ENCODE measurements at regions not wholly inside any gene's neighbourhood (a gene's known extent, or its start where the extent isn't known, plus 50 kb on each side); places are given as distances from the start of the nearest gene placed in this dataset.

GRCh38 chr9:13552606-13553215 is 273.2 kb upstream of the MPDZ start:
- no peak overlapping the region for H3K4me3 ChIP-seq (ENCODE audit: low read depth, low read length)
- TF ChIP-seq, protein P1, sequence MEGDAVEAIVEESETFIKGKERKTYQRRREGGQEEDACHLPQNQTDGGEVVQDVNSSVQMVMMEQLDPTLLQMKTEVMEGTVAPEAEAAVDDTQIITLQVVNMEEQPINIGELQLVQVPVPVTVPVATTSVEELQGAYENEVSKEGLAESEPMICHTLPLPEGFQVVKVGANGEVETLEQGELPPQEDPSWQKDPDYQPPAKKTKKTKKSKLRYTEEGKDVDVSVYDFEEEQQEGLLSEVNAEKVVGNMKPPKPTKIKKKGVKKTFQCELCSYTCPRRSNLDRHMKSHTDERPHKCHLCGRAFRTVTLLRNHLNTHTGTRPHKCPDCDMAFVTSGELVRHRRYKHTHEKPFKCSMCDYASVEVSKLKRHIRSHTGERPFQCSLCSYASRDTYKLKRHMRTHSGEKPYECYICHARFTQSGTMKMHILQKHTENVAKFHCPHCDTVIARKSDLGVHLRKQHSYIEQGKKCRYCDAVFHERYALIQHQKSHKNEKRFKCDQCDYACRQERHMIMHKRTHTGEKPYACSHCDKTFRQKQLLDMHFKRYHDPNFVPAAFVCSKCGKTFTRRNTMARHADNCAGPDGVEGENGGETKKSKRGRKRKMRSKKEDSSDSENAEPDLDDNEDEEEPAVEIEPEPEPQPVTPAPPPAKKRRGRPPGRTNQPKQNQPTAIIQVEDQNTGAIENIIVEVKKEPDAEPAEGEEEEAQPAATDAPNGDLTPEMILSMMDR (IDR thresholded peaks at IDR 0.05; ENCODE audit: low read depth, low read length) = no peak

DNA sequence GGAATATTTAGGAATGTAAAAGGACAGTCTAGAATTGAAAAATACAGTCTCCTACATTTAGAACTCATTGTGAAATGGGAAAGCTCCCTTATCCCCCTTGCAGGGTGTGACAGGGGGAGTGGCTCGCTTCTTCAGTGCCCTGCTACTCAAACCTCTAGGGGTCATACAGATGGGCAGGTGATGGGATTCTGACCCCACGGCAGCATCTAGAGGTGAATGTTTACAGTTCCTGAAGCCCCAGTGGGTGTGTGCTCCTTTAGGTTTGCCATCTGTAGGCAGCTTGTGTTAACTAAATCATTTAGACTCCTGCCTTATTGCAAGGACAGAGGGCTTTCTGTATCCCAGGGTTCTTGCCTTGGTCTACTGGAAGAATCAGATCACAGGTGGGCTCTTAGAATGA is 271.0 kb upstream of the MPDZ start:
- no peak overlapping the region for H3K4me3 ChIP-seq (ENCODE audit: low read depth, low read length)
- TF ChIP-seq, protein P1 (IDR thresholded peaks at IDR 0.05; ENCODE audit: low read depth, low read length) = no peak

- TF ChIP-seq, protein P1 (IDR thresholded peaks at IDR 0.05; ENCODE audit: low read depth, low read length) = no peak
- H3K4me3 ChIP-seq (ENCODE audit: low read depth, low read length) = no peak overlapping the region
These were observed 269.0 kb upstream of the MPDZ start for GRCh38 chr9:13548535-13548934.

- no peak overlapping the region for H3K4me3 ChIP-seq (ENCODE audit: low read depth, low read length)
- TF ChIP-seq, protein P1 (IDR thresholded peaks at IDR 0.05; ENCODE audit: low read depth, low read length) = no peak
These were observed 255.6 kb upstream of the MPDZ start for GRCh38 chr9:13535141-13535540.

DNA sequence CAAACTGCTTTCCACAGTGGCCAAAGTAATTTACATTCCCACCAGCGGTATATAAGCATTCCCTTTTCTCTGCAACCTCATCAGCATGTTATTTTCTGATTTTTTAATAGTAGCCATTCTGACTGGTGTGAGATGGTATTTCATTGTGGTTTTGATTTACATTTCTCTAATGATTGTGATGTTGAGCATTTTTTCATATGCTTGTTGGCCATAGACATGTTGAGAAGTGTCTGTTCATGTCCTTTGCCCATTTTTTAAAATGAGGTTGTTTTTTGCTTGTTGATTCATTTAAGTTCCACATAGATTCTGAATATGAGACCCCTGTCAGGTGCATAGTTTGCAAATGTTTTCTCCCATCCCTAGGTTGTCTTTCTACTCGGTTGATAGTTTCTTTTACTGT is 254.5 kb upstream of the MPDZ start:
- H3K4me3 ChIP-seq (ENCODE audit: low read depth, low read length) = no peak overlapping the region
- TF ChIP-seq, protein P1 (IDR thresholded peaks at IDR 0.05; ENCODE audit: low read depth, low read length) = no peak

- TF ChIP-seq, protein P1 (IDR thresholded peaks at IDR 0.05; ENCODE audit: low read depth, low read length) = no peak
- H3K4me3 ChIP-seq (ENCODE audit: low read depth, low read length) = no peak overlapping the region
These were observed 252.9 kb upstream of the MPDZ start for GRCh38 chr9:13532407-13532806.

DNA sequence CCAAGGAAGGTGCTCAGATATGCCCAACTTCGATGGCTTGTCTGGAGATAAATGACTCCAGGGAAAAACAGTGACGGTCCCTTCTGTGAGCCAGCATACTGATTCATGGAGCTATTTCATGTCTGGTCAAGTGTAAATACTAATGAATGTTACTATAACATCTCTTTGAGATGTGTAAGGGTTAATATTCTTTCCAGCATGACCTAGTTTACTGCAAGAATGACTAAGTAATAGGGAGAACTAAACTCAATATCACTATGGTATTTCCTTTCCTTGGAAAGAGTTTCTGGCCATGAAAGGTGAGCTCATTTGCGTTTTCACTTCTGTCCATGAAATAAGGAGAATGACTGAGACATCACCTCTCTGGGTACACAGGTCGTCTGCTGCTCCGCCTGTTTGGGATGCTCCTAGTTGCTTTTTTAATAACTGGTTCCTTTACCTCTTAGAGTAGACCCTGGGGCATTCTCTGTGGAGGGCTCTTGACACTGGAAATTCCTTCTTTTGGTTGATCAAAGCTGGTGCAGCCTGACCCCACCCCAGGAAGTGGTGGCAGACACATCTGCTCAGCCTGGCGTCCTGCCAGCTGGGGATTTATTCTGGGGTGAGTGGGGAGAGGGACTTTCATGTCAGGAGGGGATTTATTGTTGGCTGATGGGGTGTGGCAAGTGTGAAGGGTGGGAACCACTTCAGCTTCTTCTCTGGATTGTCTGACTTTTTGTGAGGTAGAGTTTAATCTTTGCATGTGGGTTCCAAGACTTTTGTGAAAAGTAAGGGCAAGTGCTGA is 250.0 kb upstream of the MPDZ start:
- TF ChIP-seq, protein P1 (IDR thresholded peaks at IDR 0.05; ENCODE audit: low read depth, low read length) = no peak
- H3K4me3 ChIP-seq (ENCODE audit: low read depth, low read length) = no peak overlapping the region

All from WI38 (cell line).